ENCODE measurements at regions not wholly inside any gene's neighbourhood (a gene's known extent, or its start where the extent isn't known, plus 50 kb on each side); places are given as distances from the start of the nearest gene placed in this dataset.
"Not testable (repeated sequence)": the region's sequence is repeated elsewhere in the genome, so short reads cannot be mapped to it uniquely, and the experiment has no call there.

DNA sequence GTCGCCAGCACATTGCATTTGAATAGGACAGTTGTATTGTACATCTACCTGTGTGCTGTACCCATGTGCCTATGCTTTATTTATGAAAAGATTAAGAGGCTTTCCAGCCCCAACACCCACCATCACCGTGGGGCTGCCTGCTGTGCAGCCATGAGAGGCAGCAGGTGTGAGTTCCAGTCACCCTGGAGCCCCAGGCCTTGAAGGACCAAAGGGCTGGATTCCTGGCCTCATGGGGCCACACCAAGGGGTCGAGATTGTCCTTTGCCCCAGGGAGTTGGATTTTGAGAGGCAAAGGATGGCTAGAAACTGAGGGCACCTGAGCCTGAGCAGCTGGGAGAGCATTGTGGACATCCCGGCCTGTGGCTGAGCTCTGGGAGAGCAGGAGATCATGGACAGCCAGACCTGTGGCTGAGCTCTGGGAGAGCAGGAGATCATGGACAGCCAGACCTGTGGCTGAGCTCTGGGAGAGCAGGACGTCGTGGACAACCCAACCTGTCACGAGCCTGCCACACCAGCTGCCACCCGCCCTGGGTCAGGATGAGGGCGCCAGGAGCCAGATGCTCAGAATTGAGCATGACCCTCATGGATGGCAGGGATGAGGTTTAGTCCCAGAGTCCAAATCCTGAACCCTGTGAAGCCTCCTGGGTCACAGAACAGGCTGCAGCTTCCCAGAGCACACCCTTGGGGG, 182.5 kb upstream of the RAB6C start:
- DNase-seq (ENCODE audit: low read depth) = no peak

DNA sequence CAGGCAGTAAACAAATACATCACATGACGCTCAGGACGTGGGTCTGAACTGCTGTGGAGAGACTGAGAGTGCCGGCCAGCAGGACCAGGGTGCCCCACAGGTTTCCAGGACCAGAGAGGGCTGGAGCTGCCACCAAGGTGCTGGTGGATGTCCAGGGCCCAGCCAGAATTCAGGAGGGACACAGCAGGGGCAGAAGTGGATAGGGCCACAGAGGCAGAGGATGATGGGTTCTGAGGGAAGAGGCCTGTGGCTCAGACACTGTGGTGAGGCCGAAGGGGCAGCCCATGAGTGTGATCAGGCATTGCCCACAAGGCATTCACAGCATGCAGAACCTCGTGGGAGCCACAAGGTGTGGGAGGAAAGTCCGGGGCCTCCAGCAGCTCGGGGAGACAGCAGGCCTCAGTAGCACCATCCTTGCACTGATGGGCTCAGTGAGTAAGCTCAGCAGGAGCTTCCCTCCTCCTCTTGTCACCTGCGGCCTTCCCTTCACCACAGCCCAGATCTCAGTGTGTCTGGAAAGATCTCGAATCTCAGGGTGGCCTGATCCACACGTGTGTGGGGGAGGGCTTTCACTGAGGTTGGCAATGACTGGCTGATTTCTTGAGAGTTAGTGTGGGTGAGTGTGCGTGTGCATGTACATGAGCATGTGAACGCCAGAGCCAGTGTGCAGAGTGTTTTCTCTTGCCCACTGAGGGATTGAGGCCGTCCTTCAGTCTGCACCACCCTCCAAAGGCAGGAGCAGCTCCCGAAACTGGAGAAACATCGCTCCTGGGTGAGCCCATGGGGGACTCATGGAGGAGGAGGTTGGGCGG, 181.8 kb upstream of the RAB6C start:
- DNase-seq (ENCODE audit: low read depth) = no peak

DNA sequence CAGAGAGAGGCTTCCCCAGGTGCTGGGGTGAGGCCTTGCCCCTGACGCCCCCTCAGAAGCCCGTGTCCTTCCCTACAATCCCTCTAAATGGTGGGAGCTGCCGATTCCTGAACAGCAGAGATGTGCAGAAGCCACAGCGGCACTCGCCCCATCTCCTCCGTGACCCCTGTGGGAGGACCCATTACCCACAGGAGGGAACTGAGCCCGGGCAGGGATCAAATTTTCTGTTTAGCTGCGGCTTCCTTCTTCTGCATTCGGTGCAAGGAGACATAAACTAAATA, 181.2 kb upstream of the RAB6C start:
- DNase-seq (ENCODE audit: low read depth) = no peak

DNA sequence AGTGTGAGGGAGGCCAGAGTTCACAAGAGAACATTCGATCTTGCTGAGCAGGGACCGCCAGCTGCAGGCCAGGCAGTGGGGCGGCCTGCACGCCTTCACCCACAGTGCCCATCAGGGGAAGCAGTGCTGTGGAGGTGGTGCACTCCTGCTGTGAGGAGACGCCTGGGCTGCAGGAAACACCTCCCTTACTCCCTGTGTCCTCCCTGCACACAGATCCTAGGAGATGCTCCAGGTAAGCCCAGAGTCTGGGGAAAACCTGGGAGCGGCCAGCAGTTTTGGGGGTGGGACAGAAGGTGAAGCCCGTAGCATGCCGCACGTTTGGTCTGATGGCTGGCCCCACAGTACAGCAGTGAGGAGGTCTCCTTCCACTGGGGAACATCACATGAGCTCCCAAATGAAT, 180.8 kb upstream of the RAB6C start:
- DNase-seq (ENCODE audit: low read depth) = no peak

DNA sequence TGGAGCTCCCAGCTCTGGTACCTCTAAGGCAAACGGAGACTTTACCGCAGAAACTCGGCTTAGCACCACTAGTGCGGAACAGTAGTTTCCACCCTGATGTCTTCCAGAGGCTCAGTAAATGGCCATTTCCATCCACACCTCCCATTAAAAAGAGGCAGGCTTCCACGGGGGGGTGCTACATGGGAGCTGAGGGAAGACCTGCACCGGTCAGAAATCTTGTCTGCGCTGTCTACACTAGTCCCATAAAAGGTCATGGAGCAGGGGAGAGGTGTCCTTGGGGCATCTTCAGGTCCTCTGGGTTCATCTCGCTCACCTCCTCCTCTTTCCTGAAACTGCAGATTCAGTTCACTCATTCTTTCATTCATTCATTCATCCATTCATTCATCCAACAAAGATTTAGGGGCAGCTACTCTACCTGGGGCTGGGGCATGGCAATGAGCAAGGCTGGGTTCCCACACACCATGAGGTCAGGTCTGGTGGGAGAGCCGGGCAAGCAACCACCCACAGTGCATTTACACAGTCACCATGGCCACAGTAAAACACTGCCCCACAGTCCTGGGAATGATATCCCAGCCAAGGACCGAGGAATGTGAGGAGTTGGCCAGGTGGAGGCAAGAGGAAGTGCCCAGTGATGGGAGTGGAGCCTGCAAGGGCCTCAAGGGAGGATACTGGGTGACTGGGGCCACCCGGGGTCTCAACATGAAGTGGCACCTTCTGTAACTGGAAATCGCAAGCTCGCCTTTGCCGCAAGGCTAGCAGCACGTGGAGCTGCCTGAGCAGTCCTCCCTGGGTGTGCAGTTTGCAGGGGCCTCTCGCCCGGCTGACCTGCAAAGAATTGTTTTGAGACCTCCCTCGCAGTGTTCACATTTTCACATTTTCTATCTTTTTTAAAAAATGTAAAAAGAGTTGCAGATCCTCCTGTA, 180.2 kb upstream of the RAB6C start:
- DNase-seq (ENCODE audit: low read depth) = no peak

DNA sequence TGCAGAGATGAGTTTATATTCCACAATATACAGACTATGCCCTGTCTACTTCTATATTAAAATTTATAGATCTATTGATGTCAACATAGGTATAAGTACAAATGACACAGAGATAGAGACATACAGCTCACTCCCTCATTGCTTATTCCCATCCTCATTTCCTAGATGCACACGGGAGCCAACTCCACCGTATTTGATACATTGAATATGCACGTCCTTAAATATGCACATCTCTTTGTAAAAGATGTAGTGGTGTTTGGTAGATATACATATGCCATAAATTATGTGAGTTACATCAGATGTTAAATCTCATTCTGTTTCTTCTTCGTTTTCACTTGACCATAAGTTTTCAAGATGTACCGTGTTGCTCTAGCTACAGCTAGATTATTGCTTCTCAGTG, 179.2 kb upstream of the RAB6C start:
- no peak for DNase-seq (ENCODE audit: low read depth)

DNA sequence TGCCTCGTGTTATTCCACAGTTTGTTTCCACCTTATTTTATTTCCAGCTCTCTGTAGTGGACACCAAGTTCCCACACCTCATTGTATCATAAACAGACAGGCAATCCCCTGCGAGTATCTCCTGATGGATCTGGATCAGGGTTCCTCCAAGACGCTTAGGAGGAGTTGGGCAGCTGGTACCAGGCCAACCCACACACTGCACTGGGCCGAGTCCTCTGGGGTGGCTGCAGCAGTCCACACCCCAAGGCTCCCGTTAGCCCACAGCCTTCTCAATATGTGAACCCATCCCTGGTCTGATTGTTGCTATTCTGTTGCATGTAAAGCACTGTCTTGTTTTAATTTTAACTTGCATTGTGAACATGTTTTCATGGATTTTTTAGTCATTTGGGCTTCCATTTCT, 178.8 kb upstream of the RAB6C start:
- no peak for DNase-seq (ENCODE audit: low read depth)

DNA sequence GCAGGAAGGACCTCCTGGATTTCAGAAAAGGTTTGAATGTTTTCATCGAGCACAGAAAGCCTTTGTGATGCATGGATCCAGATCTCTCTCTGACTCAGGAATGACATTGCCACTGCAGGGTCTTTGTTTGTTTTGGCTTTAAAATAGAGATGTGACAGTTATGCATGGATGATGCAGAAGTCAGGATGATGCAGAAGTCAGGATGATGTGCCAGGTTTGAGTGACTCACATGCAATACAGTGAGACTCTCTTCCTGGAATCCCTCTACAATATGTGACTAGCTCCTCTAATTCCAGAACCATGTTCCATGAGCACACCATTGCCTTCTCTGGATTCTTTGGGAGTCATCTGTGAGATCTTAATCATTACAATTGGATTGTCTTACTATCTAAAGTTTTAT, 177.9 kb upstream of the RAB6C start:
- no peak for DNase-seq (ENCODE audit: low read depth)

DNA sequence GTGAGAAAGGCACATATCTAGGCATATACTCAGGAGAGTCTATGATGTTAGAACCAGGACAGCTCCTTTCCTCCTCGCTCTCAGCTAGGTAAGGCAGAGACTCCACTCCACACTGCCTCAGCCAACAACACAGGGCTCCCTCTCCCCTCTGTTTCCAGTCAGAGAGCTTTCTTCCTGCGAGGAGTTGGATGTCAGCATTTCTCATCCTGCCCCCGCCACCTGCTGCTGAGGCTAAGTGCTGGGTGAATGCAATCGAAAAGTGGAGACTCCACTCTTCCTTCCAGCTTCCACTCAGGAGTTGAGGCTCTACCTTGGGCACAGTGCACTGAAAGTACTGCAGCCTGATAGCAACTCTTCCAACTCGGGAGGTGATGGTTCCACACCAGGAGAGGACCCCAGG, 177.2 kb upstream of the RAB6C start:
- DNase-seq (ENCODE audit: low read depth) = no peak

DNA sequence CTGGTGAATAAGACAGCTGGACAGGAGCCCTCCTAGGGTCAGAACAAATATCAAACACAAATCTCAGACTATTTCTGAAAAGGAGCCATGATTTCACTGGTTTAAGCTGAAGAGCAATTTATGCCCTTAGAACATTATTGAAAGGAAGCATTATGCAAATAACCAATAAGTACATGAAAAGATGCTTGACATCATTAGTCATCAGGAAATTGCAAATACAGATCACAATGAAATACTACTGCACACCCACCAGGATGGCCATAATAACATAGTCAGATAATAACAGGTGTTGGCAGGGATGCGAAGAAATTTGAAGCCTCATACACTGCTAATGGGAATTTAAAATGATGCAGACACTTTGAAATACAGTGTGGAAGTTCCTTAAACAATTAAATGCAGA, 176.4 kb upstream of the RAB6C start:
- DNase-seq (ENCODE audit: low read depth) = no peak

DNA sequence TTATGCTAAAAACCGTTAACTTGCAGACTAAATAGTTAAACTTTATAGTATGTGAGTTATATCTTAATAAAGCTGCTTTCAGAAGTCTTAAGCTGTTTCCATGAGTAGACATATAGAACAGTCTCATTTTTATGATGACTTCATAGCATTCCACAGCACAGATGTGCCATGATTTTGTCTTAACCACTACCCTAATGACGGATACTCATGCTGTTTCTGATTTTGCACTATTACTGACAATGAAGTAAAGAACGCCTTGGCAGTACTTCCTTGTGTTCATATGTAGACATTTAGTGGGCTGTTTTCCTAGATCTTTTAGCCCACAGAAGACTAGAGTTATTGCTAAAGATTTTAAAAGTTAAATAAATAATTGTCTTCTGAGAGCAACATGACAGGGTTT, 175.6 kb upstream of the RAB6C start:
- no peak for DNase-seq (ENCODE audit: low read depth)

DNA sequence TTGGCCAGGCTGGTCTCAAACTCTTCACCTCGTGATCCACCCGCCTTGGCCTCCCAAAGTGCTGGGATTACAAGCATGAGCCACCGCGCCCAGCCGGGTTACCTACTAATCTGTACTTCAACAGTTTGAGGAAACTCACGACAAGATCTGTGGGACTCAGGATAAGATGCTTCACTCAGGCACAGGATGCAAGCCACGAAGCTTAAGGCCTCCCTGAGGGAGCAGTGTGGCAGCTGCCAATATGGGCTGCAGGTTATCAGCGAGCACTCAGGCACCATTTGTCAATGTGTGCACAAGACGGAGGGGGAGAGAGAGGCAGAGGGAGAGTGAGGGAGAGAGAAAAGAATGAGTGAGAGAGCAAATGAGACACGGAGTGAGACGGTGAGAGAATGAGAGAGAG, 173.6 kb upstream of the RAB6C start:
- no peak for DNase-seq (ENCODE audit: low read depth)

DNA sequence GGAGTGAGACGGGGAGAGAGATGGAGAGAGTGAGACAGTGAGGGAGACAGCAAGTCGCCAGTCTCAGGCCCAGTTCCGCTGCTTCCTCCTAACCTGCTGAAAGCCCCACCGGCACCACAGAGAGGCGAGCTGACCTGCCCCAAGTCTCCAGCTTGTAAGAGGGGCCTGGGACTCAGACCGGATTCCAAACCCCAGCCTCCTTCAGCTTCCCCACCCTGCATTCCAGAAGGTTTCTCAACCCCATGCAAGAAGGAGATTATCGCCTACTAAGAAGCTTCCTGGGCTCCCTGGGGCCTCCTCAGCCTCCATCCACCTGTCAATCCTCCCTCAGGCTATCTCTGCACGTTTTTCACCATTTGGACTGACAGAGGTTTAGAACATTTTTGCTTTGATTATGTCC, 173.1 kb upstream of the RAB6C start:
- DNase-seq (ENCODE audit: low read depth) = no peak

DNA sequence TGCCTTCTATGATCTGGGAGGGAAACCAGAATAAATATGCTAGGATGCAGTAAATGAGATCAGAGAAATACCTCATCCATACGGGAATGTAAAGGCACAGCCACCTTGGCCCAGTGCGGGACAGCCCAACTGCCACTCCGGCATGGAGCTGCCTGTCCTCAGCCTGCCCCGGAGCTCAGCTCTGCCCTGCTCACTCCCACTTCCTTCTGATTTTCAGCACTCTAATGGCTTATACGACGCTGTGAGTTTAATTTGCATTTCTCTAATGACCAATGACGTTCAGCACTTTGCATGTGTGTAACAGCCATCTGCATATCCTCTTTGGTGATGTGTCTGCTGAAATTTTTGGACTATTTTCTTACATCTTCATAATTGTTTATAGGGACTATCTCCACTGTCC, 172.5 kb upstream of the RAB6C start:
- DNase-seq (ENCODE audit: low read depth) = no peak

DNA sequence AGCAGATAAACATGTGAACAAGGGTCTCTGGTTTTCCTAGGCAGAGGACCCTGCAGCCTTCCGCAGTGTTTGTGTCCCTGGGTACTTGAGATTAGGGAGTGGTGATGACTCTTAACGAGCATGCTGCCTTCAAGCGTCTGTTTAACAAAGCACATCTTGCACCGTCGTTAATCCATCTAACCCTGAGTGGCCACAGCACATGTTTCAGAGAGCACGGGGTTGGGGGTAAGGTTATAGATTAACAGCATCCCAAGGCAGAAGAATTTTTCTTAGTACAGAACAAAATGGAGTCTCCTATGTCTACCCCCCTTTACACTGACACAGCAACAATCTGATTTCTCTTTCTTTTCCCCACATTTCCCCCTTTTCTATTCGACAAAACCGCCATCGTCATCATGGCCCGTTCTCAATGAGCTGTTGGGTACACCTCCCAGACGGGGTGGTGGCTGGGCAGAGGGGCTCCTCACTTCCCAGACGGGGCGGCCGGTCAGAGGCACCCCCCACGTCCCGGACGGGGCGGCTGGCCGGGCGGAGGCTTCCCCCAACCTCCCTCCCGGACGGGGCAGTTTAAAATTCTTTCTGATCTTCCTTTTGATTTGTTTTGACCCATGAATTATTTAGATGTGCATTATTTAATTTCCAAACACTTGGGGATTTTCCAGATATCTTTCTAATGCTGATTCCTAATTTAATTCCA, 171.7 kb upstream of the RAB6C start:
- not testable (repeated sequence) for DNase-seq (ENCODE audit: low read depth)

DNA sequence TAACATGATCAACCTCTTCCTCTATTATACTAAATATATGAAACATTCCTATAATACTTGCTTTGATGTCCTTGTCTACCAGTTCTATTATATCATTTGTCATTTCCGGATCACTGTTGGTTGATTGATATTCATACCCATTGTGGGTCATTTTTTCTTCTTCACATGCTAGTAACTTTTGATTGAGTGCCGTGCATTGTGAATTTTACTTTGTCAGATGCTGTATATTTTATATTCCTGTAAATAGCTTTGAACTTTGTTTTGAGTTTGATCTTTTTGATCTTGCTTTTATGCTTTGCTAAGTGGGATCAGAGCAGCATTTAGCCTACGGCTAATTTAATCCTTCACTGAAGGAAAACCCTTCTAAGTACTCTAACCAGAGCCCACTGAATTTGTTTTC, 168.9 kb upstream of the RAB6C start:
- no peak for DNase-seq (ENCODE audit: low read depth)

DNA sequence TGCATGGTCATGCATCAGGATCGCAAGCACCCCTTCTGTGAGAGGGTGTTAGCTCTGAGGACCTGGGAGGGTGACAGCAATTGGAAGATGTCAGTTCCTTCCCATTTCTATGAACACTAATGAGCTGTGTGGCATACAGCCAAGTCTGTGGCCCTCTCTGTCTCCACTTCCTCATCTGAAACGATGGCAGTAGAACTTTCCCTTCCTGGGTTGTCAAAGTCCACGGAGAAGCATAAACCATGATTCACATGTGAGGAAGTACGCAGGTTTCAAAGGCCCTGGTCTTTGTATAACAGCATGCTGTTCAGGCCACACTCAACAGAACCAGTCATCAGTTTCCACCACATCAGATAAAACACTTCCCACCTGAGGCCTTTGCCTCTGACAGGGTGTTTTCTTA, 167.4 kb upstream of the RAB6C start:
- no peak for DNase-seq (ENCODE audit: low read depth)

DNA sequence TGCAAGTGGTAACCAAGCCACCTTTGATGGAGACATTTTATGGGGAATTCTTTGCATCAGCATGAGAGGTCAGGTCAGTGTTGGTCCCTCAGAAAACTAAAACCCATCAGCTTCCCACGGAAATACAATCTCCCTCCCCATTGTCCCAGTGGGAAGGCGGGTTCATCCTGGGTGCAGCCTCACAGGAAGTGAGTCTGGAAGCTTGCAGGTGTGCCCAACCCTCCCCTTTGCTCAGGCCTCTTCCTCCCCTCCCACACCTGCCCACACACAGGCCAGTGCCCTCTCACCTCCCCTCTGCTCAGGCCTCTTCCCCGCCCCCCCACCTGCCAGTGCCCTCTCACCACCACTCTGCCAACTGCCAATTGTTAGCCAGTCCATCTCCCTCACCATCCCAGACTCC, 166.8 kb upstream of the RAB6C start:
- no peak for DNase-seq (ENCODE audit: low read depth)

DNA sequence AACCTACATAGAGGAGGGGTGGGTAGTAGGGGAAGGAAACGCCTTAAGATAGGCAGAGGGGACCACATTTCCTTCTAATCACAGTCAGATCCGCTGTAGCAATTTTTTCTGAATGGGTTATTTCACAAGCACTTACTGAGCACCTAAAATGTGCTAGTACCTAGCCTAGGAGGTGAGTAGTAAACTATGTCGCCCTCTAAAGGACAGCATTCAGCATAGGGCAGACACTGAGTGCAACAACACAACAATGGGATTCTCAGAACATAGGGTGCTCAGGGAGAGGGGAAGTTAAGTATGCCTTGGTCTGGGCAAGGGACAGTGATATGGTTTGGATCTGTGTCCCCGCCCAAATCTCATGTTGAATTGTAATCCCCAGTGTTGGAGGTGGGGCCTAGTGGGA, 166.1 kb upstream of the RAB6C start:
- DNase-seq (ENCODE audit: low read depth) = no peak

DNA sequence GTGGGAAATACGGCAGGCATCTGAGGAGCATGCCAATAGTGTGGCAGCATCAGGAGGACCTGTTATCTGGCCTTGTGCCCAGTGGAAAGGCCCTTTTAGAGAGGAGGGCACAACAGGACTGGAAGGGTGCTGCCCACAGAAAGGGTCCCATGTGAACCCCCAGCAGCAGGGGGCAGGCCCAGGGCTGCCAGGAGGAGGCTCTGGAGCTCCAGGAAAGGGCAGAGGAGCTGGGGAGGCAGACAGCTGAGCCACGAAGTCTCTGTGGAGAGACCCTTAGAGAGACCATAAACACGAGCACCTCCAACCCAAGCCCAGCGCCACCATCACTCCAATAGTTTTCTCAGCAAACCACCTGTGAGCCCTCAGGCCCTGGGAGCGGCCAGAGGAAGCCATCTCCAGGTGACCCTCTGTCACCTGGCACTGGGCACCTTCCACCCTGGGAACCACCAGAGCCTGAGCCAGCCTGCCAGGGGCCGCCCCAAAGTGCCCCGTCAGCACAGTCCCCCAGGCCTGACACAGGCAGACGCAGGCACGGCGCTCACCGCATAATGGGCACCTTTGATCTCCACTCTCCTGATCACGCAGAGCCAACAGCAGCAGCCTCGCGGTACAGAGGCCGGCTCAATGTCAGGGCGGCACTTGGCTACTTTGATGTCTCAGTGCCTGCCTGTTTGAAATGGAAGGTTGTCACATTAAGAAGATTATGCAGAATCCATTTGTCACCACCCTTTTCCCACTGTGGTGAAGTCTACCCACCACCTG, 162.5 kb upstream of the RAB6C start:
- DNase-seq (ENCODE audit: low read depth) = no peak

DNA sequence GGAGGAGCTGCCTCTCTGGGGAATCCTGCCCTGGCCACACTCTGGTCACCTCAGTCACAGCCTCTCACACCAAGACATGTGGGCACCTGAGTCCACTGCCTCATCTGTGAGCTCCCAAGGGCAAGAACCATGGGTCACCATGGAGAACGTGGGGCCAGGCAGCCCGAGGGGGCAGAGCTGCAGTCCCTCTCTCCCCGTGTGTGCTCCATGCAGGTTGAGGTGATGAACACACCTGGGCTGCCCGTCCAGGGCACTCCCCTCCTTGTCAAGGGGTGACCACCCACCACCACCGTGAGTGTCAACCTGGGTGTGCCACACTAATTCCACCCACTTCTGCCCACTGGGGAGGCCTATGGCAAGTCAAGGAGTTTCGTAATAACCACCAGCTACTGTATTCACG, 159.6 kb upstream of the RAB6C start:
- DNase-seq (ENCODE audit: low read depth) = no peak

DNA sequence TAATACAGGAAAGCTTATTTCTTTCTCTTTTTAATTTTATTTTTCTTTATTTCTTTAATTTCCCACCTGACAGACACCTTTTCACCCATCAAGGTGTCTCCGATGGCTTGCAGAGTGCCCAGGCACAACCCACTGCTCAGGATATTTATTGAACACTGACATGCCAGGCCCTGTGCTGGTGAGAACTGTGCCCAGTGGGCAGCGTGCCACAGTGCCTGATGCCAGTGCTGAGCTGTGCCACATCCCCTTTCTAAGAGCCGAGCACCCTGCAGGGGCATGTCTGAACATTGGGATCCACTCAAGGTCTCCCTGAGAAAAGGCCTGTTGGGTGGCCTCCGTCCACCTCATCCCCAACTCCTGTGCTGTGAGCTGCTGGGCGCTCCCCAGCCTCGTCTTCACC, 158.6 kb upstream of the RAB6C start:
- DNase-seq (ENCODE audit: low read depth) = no peak
